ENCODE measurements at regions not wholly inside any gene's neighbourhood (a gene's known extent, or its start where the extent isn't known, plus 50 kb on each side); places are given as distances from the start of the nearest gene placed in this dataset.

- H3K27me3 ChIP-seq (ENCODE audit: insufficient read depth, low read length) = no peaks in the 10 kb centered on the region
- H4K5ac ChIP-seq (ENCODE audit: insufficient read length, low read depth, low read length) = no peak overlapping the region
- no peak overlapping the region for H3K27ac ChIP-seq (ENCODE audit: insufficient read length, low read depth, low read length)
- DNase-seq = no peak
- Mint-ChIP-seq H3K4me1 (peaks cover 4% of the 10 kb centered on the region in 2 experiments; a peak in 3 of 4 replicates), H3K27me3 (ENCODE audit: low read depth) (peaks cover 4% of the 10 kb centered on the region; the same call in 1 of the 2 replicates), H3K4me3 (no peak overlapping the region), H3K27ac (no peak overlapping the region), H3K9me3 (peaks cover 0 to 4% of the 10 kb centered on the region in 2 experiments; a peak in 1 of 5 replicates), H3K36me3 (ENCODE audit: insufficient read depth in 1 of 3, low read depth in 3 of 3) (no peaks in the 10 kb centered on the region)
- no peak overlapping the region for H2AK5ac ChIP-seq (ENCODE audit: insufficient read length, low read length)
- no peak overlapping the region for H3K56ac ChIP-seq (ENCODE audit: insufficient read length, low read depth, low read length)
- no peaks in the 10 kb centered on the region for H3K23me2 ChIP-seq (ENCODE audit: insufficient read length, low read depth, low read length, poor library complexity, severe bottlenecking)
- TF ChIP-seq CTCF (conservative IDR thresholded peaks at IDR 0.05) = no peak
- WGBS (ENCODE audit: extremely low coverage, insufficient read length, low lambda C conversion rate) = no CpG with 5 or more reads among the region's 1 CpG
- H4K91ac ChIP-seq (ENCODE audit: insufficient read length, low read depth, low read length) = no peak overlapping the region
- H3K9me3 ChIP-seq (ENCODE audit: control insufficient read depth, low read depth, low read length) = no peaks in the 10 kb centered on the region
- H3K79me2 ChIP-seq (ENCODE audit: insufficient read depth, low read length) = no peaks in the 10 kb centered on the region
- no peak overlapping the region for H2BK20ac ChIP-seq (ENCODE audit: low read depth, low read length, poor library complexity, severe bottlenecking)
- H3K9ac ChIP-seq (ENCODE audit: extremely low read depth, insufficient read length, low read length) = no peak overlapping the region
- no peak overlapping the region for H2BK5ac ChIP-seq (ENCODE audit: insufficient read length, low read length)
- no peak overlapping the region for H2BK15ac ChIP-seq (ENCODE audit: low read depth, low read length)
- H2BK120ac ChIP-seq (ENCODE audit: low read depth, low read length, poor library complexity, severe bottlenecking) = no peak overlapping the region
- H4K20me1 ChIP-seq (ENCODE audit: control insufficient read depth, insufficient read depth, insufficient read length) = no peaks in the 10 kb centered on the region
- no peak overlapping the region for H4K8ac ChIP-seq (replicated peaks; ENCODE audit: insufficient read length, low read depth, low read length)
- no peak overlapping the region for H3K14ac ChIP-seq (ENCODE audit: insufficient read depth, low read length)
- H3K79me1 ChIP-seq (ENCODE audit: insufficient read depth, low read depth, low read length, poor library complexity, severe bottlenecking) = no peaks in the 10 kb centered on the region
- no peak overlapping the region for H2BK12ac ChIP-seq (ENCODE audit: insufficient read length, low read depth, low read length)
- H3K4me1 ChIP-seq (ENCODE audit: insufficient read depth, low read length) = no peaks in the 10 kb centered on the region
- no peak overlapping the region for H2AFZ ChIP-seq (ENCODE audit: low read length)
- no peak overlapping the region for H3K4ac ChIP-seq (ENCODE audit: low read depth, low read length)
- H3K23ac ChIP-seq (ENCODE audit: insufficient read length, low read depth, low read length) = no peak overlapping the region
- H3T11ph ChIP-seq (ENCODE audit: low read length) = no peak overlapping the region
- H3K4me2 ChIP-seq (ENCODE audit: insufficient read depth, insufficient read length, low read length) = no peak overlapping the region
- H3K18ac ChIP-seq (ENCODE audit: insufficient read length, low read depth, low read length) = no peak overlapping the region
Measured at GRCh38 chr2:67070826-67071225, 326.3 kb upstream of the ETAA1 start.

All from H9 (cell line).